ENCODE measurements at regions not wholly inside any gene's neighbourhood (a gene's known extent, or its start where the extent isn't known, plus 50 kb on each side); places are given as distances from the start of the nearest gene placed in this dataset.
A peak's percentile ranks its signal among the peaks of the same experiment; 100 is the strongest.
"Not testable (repeated sequence)": the region's sequence is repeated elsewhere in the genome, so short reads cannot be mapped to it uniquely, and the experiment has no call there.

DNA sequence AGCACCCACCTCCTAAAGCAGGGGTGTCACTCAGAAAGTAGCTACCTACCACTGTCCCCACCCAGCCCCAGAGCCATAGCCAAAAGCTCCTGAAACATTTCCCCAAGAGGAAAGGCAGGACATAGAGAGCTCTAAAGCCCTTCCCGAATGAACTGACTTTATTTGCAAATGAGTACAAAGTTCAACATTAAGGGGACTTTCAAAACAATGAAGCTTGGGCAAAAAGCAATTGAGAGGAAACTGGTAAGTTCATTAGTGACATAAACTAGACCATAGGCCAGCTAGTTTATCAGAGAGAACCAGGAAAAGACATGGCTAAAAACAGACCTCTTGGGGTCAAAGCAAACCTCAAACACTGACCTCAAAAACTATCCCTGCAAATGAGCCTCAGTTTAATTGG, 72.7 kb downstream of the IGLL5 start:
- DNase-seq = peak in 4 of 5 donors; percentile 29 to 46 (median 34)
- H3K27ac ChIP-seq = peak overlapping the region in 10 of 12 donors; percentile 6 to 79 (median 64)
- H3K36me3 ChIP-seq = no peaks in the 10 kb centered on the region
- H3K4me3 ChIP-seq = no peak overlapping the region
- ATAC-seq = peak; percentile 20 to 91 (median 70)
- peaks cover 0 to 14% (median 6%) of the 10 kb centered on the region in 12 donors for H3K4me1 ChIP-seq
- 23 to 58% (median 44%) methylated on average over 1 of the region's 1 CpG for WGBS, 4 donors
- peaks cover 0 to 37% (median 4%) of the 10 kb centered on the region in 12 donors for H3K9me3 ChIP-seq
- TF ChIP-seq, protein P1, sequence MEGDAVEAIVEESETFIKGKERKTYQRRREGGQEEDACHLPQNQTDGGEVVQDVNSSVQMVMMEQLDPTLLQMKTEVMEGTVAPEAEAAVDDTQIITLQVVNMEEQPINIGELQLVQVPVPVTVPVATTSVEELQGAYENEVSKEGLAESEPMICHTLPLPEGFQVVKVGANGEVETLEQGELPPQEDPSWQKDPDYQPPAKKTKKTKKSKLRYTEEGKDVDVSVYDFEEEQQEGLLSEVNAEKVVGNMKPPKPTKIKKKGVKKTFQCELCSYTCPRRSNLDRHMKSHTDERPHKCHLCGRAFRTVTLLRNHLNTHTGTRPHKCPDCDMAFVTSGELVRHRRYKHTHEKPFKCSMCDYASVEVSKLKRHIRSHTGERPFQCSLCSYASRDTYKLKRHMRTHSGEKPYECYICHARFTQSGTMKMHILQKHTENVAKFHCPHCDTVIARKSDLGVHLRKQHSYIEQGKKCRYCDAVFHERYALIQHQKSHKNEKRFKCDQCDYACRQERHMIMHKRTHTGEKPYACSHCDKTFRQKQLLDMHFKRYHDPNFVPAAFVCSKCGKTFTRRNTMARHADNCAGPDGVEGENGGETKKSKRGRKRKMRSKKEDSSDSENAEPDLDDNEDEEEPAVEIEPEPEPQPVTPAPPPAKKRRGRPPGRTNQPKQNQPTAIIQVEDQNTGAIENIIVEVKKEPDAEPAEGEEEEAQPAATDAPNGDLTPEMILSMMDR (IDR thresholded peaks at IDR 0.05) = no peak
- no peak for TF ChIP-seq POLR2A (IDR thresholded peaks at IDR 0.05)
- intact Hi-C loops (cut with DNase I) = loop anchor here in 1 of 10 donors (5.0 kb wide), 1 partner anchor 77 kb away; no protein-coding TSS in a partner anchor
- peaks cover 0 to 9% (median 0%) of the 10 kb centered on the region in 9 donors for H3K27me3 ChIP-seq

DNA sequence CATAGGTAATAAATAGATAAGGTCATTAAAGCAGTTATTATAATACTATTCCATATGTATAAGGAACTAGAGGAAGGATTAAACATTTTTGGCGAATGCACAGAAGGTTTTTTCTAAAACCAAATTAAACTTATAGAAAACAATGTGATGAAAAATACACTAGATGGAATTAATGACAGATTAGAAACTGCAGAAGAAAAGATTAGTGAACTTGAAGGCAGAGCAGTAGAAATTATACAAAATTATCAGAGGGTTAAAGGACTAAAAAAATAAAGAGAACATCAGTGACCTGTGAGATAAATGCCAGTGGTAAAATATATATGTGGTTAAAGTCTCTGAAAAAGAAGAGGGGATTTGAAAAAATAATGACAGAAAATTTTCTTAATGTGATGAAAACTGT, 74.0 kb downstream of the IGLL5 start:
- Histone ChIP-seq H3K36me3 (no peaks in the 10 kb centered on the region), H3K27me3 (peaks cover 0 to 8% (median 0%) of the 10 kb centered on the region in 9 donors), H3K27ac (peak overlapping the region in 3 of 12 donors; percentile 54 to 79 (median 66)), H3K9me3 (peaks cover 0 to 37% (median 4%) of the 10 kb centered on the region in 12 donors), H3K4me3 (no peak overlapping the region), H3K4me1 (peaks cover 0 to 14% (median 6%) of the 10 kb centered on the region in 12 donors)
- WGBS, 4 donors = 94 to 98% (median 98%) methylated on average over 1 of the region's 1 CpG
- ATAC-seq (no peak), DNase-seq (no peak)
- intact Hi-C loops (cut with DNase I) = loop anchor here in 1 of 10 donors (5.0 kb wide), 1 partner anchor 76 kb away; no protein-coding TSS in a partner anchor
- no peak for TF ChIP-seq POLR2A (IDR thresholded peaks at IDR 0.05)
- TF ChIP-seq, protein P1 (IDR thresholded peaks at IDR 0.05) = no peak

DNA sequence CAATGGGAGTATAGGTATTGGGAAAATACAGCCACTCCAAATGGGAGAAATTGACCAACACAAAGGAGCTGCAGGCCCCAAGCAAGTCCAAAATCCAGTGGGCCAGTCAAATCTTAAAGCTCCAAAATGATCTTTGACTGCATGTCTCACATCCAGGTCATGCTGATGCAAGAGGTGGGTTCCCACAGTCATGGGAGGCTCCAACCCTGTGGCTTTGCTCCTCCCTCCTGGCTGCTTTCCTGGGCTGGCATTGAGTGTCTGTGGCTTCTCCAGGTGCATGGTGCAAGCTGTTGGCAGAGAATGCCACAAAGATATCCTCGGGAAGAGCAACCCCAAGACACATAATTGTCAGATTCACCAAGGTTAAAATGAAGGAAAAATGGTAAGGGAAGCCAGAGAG, 80.8 kb downstream of the IGLL5 start:
- ATAC-seq = no peak
- H3K27ac ChIP-seq = no peak overlapping the region
- DNase-seq = no peak
- no peaks in the 10 kb centered on the region for H3K4me1 ChIP-seq
- intact Hi-C loops (cut with DNase I) = no loop called here
- TF ChIP-seq, protein P1 (IDR thresholded peaks at IDR 0.05) = no peak
- TF ChIP-seq POLR2A (IDR thresholded peaks at IDR 0.05) = no peak
- H3K4me3 ChIP-seq = no peak overlapping the region
- WGBS, 4 donors = 29 to 78% (median 72%) methylated on average over 1 of the region's 1 CpG
- peaks cover 0 to 17% (median 0%) of the 10 kb centered on the region in 12 donors for H3K9me3 ChIP-seq
- H3K27me3 ChIP-seq = peaks cover 0 to 26% (median 3%) of the 10 kb centered on the region in 9 donors
- H3K36me3 ChIP-seq = no peaks in the 10 kb centered on the region

DNA sequence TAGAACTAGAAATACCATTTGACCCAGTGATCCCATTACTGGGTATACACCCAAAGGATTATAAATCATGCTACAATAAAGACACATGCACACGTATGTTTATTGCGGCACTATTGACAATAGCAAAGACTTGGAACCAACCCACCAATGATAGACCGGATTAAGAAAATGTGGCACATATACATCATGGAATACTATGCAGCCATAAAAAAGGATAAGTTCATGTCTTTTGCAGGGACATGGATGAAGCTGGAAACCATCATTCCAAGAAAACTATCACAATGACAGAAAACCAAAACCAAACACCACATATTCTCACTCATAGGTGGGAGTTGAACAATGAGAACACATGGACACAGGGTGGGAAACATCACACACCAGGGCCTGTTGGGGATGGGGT, 85.0 kb downstream of the IGLL5 start:
- DNase-seq; intact Hi-C loops (cut with DNase I); H3K36me3 ChIP-seq; H3K9me3 ChIP-seq; H3K4me3 ChIP-seq; H3K4me1 ChIP-seq; H3K27ac ChIP-seq; ATAC-seq: not testable (repeated sequence)
- 64 to 91% (median 65%) methylated on average over 3 of the region's 3 CpGs for WGBS, 4 donors
- H3K27me3 ChIP-seq = peaks cover 0 to 14% (median 0%) of the 10 kb centered on the region in 9 donors

DNA sequence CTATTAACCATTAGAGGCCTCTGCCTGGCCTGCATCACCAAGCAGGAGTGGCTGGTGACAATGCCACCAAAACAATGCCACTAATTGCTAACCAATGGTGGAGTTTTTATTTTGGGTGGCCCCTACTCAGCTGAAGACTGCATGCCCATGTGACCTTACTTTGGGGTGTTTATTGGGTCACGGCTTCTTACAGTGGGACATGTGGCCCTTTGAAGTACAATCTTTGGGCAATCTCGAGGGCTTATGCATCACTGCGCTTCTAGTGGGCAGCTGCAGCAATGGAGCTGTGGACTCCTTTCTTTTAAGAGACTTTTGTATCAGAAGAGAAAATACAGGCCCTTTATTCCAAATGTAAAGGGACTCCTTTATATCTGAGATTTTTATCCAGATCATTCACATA, 85.7 kb downstream of the IGLL5 start:
- Histone ChIP-seq H3K4me1 (no peaks in the 10 kb centered on the region), H3K27ac (no peak overlapping the region), H3K27me3 (peaks cover 0 to 7% (median 0%) of the 10 kb centered on the region in 9 donors), H3K4me3 (no peak overlapping the region), H3K36me3 (no peaks in the 10 kb centered on the region), H3K9me3 (no peaks in the 10 kb centered on the region)
- 89 to 94% (median 93%) methylated on average over 3 of the region's 3 CpGs for WGBS, 4 donors
- DNase-seq (no peak), ATAC-seq (no peak)
- intact Hi-C loops (cut with DNase I) = no loop called here
- TF ChIP-seq, protein P1 (IDR thresholded peaks at IDR 0.05) = no peak
- no peak for TF ChIP-seq POLR2A (IDR thresholded peaks at IDR 0.05)
